ENCODE measurements at regions not wholly inside any gene's neighbourhood (a gene's known extent, or its start where the extent isn't known, plus 50 kb on each side); places are given as distances from the start of the nearest gene placed in this dataset.

GRCh38 chr12:96136161-96136560 is 58.0 kb upstream of the ELK3 start:
- DNase-seq = no peak

- DNase-seq = no peak
Measured at GRCh38 chr12:96136725-96137378, 57.3 kb upstream of the ELK3 start.

GRCh38 chr12:96140174-96140573 is 54.0 kb upstream of the ELK3 start:
- peak; percentile 13 for DNase-seq

- no peak for DNase-seq
Measured at GRCh38 chr12:96141216-96141912, 52.8 kb upstream of the ELK3 start.

- no peak for DNase-seq
Measured at GRCh38 chr12:96143392-96143791, 50.8 kb upstream of the ELK3 start.

GRCh38 chr12:96143827-96144565 is 50.2 kb upstream of the ELK3 start:
- DNase-seq = no peak
